ENCODE measurements at regions not wholly inside any gene's neighbourhood (a gene's known extent, or its start where the extent isn't known, plus 50 kb on each side); places are given as distances from the start of the nearest gene placed in this dataset.

- TF ChIP-seq CTCF (IDR thresholded peaks at IDR 0.05) (no peak), POLR2A (IDR thresholded peaks at IDR 0.05) (no peak)
Observed at GRCh38 chr2:150417278-150417677, 70.2 kb downstream of the RND3 start.

Data from suprapubic skin (tissue), 3 donors.